ENCODE measurements at regions not wholly inside any gene's neighbourhood (a gene's known extent, or its start where the extent isn't known, plus 50 kb on each side); places are given as distances from the start of the nearest gene placed in this dataset.
"Not testable (repeated sequence)": the region's sequence is repeated elsewhere in the genome, so short reads cannot be mapped to it uniquely, and the experiment has no call there.

DNA sequence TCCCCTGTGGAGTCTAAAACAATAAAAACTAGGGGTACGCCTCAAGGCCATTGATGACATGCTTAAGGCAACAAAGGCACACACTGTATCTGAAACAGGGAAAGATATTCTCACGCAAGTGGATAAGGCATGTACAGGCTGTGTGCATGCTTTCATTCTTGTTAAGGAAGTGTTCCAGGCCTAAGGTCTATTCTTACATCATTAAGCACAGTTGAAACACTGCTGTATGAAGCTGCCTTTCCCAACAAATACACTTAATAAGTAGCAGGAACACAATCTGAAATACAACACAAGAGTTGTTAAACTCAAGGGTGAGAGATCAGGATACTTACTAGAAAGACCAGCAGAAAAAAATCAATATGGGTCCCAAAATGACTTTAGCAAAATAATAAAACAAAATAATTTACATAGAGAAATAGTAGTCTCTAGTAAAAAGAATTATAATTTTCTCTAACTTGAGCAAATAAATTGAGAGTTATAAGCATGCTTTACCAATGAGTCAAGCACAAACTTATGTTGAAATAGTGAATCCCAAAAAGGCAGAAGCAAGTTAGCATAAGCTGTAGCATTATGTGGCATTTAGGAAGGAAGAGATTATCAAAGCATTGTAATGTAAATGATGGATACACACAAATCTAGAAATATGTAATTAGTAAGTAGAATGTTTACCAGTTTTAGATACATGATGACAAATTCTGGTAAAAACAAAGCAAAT lies 796.9 kb downstream of the SLITRK1 start:
- DNase-seq = no peak

DNA sequence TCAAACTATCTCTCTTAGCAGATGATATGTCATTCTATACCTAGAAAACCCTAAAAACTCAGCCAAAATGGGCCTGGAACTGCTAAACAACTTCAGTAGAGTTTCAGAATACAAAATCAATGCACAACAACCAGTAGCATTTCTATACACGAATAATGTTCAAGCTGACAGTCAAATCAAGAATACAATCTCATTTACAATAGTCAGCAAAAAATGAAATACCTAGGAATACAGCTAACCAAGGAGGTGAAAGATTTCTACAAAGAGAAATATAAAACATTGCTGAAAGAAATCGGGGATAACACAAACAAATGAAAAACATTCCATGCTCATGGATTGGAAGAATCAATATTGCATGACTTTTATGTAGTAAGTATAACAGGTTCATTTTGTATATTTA lies 804.8 kb downstream of the SLITRK1 start:
- DNase-seq = no peak

DNA sequence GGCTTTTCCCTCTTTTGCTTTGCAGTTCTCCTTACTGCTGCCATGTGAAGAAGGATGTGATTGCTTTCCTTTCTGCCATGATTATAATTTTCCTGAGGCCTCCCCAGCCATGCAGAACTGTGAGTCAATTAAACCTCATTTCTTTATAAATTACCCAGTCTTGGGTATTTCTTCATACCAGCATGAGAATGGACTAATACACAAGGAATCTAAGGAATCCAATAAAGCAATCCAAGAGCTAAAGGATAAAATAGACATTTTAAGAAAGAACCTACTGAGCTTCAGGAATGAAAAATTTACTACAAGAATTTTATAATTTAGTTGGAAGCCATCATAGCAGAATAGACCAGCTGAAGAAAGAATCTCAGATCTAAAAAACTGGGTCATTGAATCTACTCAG lies 808.3 kb downstream of the SLITRK1 start:
- not testable (repeated sequence) for DNase-seq

DNA sequence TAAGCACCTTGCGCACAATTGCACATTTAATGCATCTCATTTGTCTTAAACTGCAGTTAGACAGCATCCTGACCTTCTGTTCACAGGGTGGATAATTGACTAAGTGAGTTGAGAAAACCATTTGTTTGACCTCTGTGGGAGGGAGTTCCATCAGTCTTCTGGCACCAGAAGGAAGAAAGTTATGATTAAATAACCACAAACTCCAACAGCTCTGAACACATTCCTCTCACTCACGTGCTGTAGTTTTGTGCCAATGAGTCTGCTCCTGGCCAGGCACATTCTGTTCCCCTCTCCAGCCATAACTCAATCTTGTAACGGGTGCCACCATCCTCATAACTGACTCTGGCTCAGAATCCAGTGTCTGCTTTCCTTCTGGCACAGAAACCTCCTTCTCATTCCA lies 817.2 kb downstream of the SLITRK1 start:
- no peak for DNase-seq

DNA sequence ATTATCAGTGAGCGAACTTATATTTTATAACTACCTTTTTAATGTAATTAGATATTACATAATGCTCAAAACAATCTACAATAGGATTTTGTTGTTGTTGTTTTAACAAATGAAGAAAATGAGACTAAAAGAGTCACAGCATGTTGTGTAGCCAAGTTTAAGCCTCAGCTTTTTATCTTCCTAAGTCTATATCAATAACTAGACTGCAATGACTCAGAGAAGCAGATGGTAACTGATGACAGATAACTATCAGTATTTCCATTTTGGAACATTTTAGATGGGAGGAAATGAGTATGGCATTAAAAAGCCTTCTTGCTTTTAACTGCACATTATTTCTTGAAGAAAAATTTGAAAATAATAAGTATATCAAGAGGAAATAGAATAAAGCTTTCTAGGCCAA lies 825.2 kb downstream of the SLITRK1 start:
- no peak for DNase-seq

DNA sequence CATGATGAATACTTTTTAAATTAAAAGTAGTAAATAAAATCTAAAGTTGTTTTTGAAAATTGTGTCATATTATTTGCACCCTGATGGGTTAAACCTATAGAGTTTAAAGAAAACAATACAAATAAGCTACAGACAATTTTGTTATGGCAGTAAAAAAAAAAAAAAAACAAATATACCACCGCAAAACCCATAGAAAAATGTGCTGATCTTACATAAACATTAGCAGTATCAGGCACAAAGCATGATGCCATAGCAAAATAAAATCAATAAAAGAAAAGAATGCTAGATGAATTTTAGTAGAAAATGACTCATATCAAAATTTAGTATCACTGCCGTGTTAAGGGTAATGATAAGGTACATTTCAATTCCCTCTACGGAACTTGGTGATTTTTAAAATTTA lies 826.0 kb downstream of the SLITRK1 start:
- no peak for DNase-seq

DNA sequence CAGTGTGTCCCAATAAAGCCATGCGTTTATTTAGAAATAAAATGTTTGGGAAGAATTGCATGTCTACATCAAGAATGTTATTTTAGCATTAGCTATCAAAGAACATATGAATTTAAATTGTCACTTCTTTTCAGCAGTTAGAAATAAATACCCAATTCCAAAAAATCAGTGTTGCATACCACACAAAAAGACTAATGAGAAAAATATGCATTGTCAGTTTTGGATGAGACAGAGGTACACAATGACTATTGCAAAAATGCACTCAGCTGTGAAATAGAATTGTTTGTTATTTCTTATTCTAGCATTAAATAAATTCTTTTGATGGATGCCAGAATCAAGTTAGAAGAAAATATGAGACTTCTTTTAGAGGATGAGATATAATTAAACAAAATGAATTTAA lies 833.9 kb downstream of the SLITRK1 start:
- no peak for DNase-seq

DNA sequence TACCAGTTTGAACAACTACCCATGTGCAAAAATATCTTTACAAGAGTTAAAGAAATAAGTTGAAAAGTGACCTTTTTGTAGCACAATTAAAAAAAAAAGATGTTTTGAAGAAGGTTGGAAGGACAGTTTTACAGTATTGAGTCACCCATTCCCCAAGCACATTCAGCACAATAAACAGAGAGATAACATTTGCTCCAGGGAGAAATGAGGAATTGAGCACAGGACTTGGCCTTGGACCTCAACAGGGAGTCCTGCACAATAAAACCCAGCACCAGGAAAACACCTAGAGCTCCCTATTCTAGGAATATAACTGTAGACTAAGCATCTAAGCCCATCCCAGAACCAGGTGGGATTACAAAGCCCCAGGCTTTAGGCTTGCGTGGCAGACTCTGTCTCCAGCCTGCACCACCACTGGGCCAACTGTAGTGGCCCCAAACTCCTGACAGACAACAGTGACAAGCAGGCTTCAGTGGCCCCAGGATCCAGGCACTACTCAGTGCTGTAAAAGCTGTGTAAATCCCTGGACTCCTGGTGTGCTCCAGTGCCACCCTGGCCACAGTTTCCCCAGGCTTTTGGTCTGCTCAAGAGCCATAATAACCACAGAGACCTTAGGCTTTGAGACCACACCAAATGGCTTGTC lies 857.2 kb downstream of the SLITRK1 start:
- no peak for DNase-seq

DNA sequence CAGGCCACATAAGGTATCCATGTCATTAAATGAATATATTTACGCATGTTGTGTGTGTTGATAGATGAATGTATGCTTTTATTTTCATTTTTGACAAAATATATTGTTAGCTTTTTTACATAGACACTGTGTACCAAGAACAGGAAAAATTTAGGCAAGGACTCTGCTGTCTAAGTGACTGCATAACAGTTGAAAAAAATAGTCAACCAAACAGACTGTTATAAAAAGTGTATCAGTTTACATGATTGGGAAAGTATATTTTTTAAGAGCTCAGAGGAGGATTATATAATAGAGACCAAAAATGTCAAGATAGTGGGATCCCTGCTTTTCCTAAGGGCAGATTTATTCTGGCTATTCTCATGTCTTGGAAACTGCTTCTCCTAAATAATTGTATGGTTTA lies 858.0 kb downstream of the SLITRK1 start:
- DNase-seq = no peak

DNA sequence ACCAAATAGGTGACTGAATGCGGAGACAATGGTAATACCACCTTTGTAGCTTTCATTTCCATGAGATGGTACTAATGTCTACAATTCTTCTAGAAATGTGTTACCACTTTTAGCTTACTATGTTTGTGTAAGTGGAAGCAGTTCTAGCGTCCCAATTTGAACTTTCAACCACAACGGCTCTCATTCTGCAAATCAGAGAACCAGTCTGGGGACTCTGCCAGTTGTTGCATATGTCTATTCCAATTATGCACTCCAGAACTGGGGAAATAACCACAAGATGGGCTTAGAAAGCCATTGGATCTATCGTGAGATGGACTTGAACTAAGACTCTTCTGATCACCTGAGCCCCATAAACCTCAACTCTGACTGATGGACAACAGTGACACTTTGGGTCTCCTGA lies 862.3 kb downstream of the SLITRK1 start:
- DNase-seq = no peak

DNA sequence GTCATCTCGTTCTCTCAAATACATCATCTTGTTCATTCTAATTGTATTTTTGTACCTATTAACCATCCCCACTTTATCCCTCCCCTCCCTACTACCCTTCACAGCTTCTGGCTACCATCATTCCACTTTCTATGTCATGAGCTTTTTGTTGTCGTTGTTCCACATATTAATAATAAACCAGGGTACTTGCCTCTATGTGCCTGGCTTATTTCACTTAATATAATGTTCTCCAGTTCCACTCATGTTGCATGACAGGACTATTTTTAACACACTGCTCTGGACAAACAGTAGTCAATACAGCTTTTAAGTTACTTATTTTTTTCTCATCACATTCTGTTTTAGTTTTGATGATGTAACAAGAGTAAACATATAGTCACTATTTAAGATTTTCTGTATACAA lies 872.3 kb downstream of the SLITRK1 start:
- DNase-seq = no peak

DNA sequence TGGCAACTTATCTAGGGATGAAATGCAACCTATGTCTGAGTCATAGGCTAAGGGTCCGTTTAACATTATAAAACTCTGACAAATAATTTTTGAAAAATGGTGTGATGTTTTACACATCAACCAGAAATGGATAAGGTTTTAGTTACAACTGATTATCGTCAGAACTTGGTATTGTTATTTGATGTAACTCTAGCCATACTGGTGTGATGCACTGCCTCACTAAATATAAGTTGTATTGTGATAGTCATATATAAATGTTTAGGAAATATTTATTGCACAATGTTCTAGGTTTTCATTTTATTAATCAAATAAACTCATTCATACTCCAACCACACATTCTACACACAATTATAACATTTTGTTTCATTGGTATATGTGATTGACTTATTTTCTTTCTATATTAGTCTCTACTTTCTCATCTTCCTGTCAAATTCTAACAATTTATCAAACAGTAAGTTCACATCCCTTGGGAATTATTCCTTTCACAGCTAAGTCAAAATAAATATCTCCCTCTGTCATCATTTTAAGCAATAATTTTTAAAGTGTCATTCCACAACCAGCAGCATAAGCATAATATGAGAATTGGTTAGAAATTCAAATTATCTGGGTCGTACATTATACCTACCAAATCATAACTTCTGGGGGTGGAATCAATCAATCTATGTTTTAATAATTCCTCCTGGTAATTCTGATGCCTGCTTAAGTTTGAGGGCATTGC lies 873.9 kb downstream of the SLITRK1 start:
- no peak for DNase-seq

DNA sequence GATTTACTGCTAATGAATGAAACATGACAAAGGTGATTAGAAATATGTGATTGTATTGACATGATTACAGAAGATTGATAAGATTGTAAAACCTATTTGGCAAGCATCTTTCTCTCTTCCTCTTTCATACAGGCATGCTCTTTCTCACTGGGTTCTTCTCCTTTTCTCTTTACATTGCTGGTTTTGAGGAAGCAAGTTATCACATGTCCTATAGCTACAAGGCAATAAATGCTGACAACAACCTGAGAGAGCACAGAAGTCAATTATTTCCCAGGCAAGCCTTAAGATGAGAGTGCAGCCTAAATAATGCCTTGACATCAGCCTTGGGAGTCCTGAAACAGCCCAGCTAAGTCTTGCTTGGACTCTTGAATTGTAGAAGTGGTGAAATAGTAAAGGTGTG lies 875.0 kb downstream of the SLITRK1 start:
- no peak for DNase-seq

DNA sequence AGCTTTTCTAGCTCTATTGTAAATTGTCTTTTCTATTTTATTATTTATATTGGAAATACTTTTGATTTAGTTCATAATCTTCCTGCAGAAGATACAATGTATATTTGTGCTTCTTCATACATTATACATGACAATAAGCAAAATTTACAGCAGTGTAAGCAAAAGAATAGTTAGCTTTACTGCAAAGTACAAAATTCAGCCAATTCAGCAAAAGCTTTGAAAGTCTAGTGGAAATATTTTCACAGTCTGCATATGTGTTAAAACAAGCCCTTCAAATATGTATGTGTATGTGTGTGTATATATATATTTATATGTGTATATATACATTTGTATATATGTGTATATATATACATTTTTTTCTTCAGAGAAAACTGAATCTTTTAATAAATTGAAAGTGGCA lies 879.1 kb downstream of the SLITRK1 start:
- no peak for DNase-seq

DNA sequence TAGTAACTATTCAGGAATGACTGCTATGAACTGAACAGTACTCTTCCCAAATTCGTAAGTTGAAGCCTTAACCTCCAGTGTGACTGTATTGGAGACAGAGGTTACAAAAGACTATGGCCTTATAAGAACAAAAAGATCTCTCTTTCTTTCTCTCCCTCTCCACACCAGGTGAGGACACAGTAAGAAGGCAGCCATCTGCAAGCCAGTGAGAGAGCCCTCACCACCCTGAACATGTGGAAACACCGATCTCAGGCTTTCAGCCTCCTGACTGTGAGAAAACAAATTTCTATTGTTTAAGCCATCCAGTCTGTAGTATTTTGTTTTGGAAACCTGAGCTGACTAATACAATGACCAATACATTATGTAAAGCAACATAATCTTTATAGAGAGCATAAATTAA lies 888.9 kb downstream of the SLITRK1 start:
- DNase-seq = peak; percentile 30

DNA sequence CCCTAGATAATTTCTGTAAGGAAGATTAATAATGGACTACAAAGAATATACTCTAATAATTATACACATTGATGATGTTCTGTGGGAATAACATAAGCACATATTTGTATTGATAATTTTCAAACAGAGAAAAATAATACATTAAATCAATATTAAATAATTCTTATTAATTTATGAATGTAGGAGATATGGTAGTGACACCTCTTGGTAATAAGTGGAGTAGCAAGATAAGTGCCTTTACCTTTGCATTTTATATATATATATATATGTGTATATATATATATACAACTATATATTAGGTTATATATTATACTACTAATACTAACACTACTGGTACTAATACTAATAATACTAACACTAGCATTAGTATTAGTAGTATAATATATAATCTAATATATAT lies 905.8 kb downstream of the SLITRK1 start:
- no peak for DNase-seq

DNA sequence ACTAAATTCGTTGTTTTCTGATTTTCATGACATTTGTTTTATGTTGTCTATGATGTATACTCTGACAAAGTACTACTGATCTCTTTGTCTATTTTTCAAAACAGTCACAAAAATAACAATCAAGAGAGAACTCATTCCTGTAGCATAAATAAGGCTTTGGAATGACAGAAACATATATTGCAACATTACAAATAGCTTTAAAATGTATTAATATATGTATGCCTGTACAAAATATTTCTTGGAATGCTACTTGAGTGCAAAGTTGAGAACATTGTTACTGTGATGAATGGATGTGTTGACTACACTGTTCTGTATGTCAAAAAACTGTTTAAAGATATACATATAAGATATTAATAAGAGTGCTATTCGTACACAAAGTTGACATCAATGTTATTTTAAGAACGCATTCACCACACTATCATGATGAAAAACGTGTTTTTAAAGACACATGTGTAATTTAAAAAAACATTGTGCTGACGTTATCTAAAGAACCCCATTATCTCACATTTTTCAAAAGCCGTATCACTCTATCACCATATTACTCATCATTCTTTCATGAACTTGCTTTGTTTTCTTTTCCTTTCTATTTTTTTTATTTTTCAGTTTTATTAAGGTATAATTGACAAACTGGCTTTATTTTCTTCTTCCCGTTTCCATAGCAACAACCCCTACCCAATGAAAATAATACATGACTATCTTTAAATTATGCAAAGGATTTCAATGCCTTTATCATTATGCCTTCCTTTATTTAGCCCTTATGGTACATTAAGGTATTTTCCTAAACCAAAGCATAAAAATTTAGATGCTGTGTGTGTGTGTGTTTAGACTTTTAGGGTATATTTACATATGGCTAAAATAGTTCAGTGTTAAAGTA lies 918.8 kb downstream of the SLITRK1 start:
- DNase-seq = no peak

DNA sequence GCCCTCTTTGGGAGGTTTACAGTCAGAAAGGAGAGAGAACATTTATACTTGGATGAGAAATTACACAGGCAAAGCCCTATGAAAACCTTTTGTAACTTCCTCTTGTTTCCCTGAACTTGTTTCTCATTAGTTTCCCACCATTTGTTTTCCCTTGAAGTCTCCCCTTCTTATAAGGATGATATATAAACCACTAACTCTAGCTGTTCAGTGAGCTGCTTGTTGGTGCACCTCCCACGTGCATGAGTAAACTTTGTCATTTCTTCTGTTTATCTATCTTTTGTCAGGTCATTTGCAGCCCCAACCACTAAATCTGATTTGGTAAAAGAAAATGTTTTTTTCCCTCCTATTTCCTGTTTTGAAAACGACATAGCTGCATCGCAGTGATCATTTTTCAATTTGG lies 919.9 kb downstream of the SLITRK1 start:
- no peak for DNase-seq

DNA sequence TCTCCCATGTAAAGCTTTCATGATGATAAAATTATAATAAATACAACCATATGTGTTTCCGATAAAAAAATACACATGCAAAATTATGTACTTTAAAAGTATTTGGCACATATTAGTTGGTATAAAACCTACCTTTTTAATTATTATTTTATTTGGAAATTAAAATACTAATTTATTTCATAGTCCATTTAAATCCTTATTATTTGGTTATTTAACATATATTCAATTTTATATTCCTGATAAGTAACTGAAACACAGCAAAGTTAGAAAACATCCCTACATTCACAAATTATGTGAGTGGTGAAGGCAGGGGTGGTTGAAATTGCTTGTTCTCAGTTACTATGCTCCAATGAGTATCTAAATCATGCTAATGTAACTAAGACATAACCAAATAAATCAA lies 920.5 kb downstream of the SLITRK1 start:
- DNase-seq = no peak

DNA sequence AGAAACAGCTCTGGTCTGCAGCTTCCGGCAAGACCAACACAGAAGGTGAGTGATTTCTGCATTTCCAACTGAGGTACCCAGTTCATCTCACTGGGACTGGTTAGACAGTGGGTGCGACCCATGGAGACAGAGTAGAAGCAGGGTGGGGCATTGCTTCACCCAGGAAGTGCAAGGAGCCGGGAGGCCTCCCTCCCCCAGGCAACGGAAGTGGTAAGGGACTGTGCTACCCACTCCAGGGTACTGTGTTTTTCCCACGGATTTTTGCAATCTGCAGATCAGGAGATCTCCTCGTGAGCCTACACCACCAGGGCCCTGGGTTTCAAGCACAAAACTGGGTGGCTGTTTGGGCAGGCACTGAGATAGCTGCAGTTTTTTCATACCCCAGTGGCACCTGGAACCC lies 929.9 kb downstream of the SLITRK1 start:
- DNase-seq = not testable (repeated sequence)

DNA sequence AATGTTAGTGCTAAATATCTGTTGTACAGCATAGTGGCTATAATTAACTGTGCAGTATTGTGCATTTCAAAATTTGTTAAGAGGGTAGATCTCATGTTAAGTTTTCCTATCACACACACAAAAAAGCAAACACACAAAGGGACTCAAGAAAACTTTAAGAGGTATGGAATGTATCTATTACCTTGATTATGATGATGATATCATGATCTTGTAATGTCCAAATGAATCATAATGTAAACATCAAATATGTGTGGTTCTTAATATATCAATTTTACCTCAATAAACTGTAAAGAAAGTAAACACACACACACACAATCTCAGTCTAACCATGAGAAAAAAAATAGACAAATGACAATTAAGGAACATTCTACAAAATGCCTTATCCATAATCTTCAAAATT lies 934.6 kb downstream of the SLITRK1 start:
- no peak for DNase-seq

DNA sequence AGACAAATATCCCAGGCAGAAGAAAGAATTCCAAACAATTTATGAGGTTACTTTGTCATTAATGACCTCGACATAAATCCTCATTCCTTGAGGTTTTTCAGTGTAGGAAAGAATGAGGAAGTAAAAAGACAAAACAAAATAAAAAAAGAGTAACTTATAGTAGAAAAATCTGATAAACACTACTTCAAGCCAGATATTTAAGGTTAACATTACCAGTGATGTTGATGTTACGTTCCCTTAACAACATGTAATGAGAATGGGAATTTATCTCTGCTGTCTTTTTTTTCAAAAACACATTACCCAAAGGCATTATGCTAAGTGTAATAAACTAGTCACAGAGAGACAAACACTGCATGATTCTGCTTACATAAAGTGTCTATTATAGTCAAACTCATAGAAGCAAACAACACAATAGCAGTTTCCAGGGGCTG lies 935.1 kb downstream of the SLITRK1 start:
- no peak for DNase-seq

DNA sequence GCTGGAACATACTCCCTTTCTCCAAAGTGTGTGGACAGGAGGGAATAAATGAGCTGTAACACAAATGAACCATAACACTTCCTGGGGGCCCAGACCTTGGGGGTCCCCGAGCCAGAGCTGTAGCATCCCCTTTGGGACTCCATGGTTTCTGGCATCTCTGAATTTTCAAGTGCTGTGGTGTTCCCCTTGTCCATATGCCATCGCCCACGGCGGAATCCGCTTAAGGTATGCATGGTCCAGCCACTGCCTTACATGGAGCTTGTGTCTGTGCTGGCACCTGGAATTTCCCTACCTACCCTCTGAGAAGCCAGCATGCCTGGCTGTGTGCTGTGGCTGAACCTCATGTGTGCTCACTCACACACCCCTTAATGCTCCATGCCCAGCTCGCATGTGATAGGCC lies 943.6 kb downstream of the SLITRK1 start:
- no peak for DNase-seq
